Activated CD8-positive, alpha-beta T cell treated with anti-CD3 and anti-CD28 coated beads for 36 hours (primary cell): ENCODE measurements at regions not wholly inside any gene's neighbourhood (a gene's known extent, or its start where the extent isn't known, plus 50 kb on each side); places are given as distances from the start of the nearest gene placed in this dataset.
"Not testable (repeated sequence)": the region's sequence is repeated elsewhere in the genome, so short reads cannot be mapped to it uniquely, and the experiment has no call there.

ENCODE experiments used
- ATAC-seq: fragments of 200-7000 bp; cut with Tn5 transposase; one replicate; pipeline ENCODE4 v1.10.0; 2021; ENCODE audit warnings: mild to moderate bottlenecking, moderate library complexity
- CTCF ChIA-PET: fragments of 350-600 bp; sonication (Branson Sonifier 250); formaldehyde crosslinking; loops from one replicate; lab custom pipeline; 2021; ENCODE audit warnings: antibody characterized with exemption; lab: Charles Lee
- POLR2A ChIA-PET: fragments of 350-600 bp; sonication (Branson Sonifier 250); formaldehyde crosslinking; loops from one replicate; lab custom pipeline; 2021; ENCODE audit warnings: antibody characterized with exemption; lab: Charles Lee
- DNase-seq: peaks from one replicate; pipeline ENCODE4 v3.0.0-alpha.2; 2020
- H3K27ac Mint-ChIP-seq: one replicate; pipeline ENCODE4 v1.8.0; 2021; ENCODE audit warnings: mild to moderate bottlenecking, mixed read lengths
- H3K27me3 Mint-ChIP-seq: one replicate; pipeline ENCODE4 v1.8.0; 2021; ENCODE audit warnings: mixed read lengths
- H3K36me3 Mint-ChIP-seq: one replicate; pipeline ENCODE4 v1.8.0; 2021; ENCODE audit warnings: low read depth, mixed read lengths
- H3K4me1 Mint-ChIP-seq: one replicate; pipeline ENCODE4 v1.8.0; 2021; ENCODE audit warnings: low read depth, mixed read lengths
- H3K4me3 Mint-ChIP-seq: one replicate; pipeline ENCODE4 v1.8.0; 2021; ENCODE audit warnings: mild to moderate bottlenecking, moderate library complexity, mixed read lengths
- H3K9me3 Mint-ChIP-seq: one replicate; pipeline ENCODE4 v1.8.0; 2021; ENCODE audit warnings: mixed read lengths
- CTCF ChIP-seq: fragments of 200-600 bp; IDR thresholded peaks from one replicate; pipeline ENCODE4 v1.8.0; 2022; ENCODE audit warnings: antibody characterized with exemption, mild to moderate bottlenecking
- intact Hi-C: fragments of 100-400 bp; cut with micrococcal nuclease; formaldehyde crosslinking; loops from one replicate; pipeline ENCODE4 v1.10.0; 2022

GRCh38 chr1:148379697-148380096 lies 103.4 kb downstream of the PPIAL4G start:
- intact Hi-C loops, result no loop called here
- TF ChIP-seq CTCF, result no peak
- Mint-ChIP-seq H3K27me3 (no peaks in the 10 kb centered on the region), H3K4me1 (peaks cover 9% of the 10 kb centered on the region), H3K27ac (peak overlapping the region; percentile 11), H3K9me3 (no peaks in the 10 kb centered on the region), H3K4me3 (no peak overlapping the region), H3K36me3 (no peaks in the 10 kb centered on the region)
- POLR2A ChIA-PET, result interaction anchor here (2.9 kb wide), 1 partner anchor 9 kb away, joined by 13 read pairs; no protein-coding TSS in a partner anchor
- CTCF ChIA-PET, result no interaction called here
- ATAC-seq (no peak), DNase-seq (no peak)

GRCh38 chr1:148379170-148379500 lies 104.0 kb downstream of the PPIAL4G start:
- peaks cover 9% of the 10 kb centered on the region for H3K4me1 Mint-ChIP-seq
- no peaks in the 10 kb centered on the region for H3K27me3 Mint-ChIP-seq
- ATAC-seq (no peak), DNase-seq (no peak)
- H3K27ac Mint-ChIP-seq, result peak overlapping the region; percentile 11
- no peaks in the 10 kb centered on the region for H3K9me3 Mint-ChIP-seq
- no peaks in the 10 kb centered on the region for H3K36me3 Mint-ChIP-seq
- peak overlapping the region; percentile 47 for H3K4me3 Mint-ChIP-seq
- POLR2A ChIA-PET, result interaction anchor here (2.9 kb wide), 1 partner anchor 9 kb away, joined by 13 read pairs; no protein-coding TSS in a partner anchor
- intact Hi-C loops, result no loop called here
- CTCF ChIA-PET, result no interaction called here
- no peak for TF ChIP-seq CTCF

DNA sequence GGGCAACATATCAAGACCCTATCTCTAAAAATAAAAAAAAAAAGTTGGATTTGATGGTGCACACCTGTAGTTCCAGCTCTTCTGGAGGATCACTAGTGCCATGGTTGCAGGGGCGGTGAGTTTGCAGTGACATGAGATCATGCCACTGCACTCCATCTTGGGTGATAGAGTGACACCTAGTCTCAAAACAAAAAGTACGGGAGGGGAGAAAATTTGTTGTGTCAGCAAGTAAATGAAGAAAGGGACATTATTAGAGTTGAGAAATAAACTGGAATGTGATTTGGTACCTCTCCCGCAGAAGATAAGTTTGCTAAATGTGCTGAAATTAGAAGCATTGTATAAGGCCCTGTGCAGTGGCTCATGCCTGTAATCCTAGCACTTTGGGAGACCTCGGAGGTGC lies 105.1 kb downstream of the PPIAL4G start:
- ATAC-seq, intact Hi-C loops, CTCF ChIA-PET, H3K27me3 Mint-ChIP-seq, H3K36me3 Mint-ChIP-seq, H3K27ac Mint-ChIP-seq, DNase-seq, H3K4me3 Mint-ChIP-seq, H3K9me3 Mint-ChIP-seq: not testable (repeated sequence)
- peaks cover 13% of the 10 kb centered on the region for H3K4me1 Mint-ChIP-seq
- POLR2A ChIA-PET, result interaction anchor here (2.9 to 6.3 kb wide), 2 partner anchors 8 to 10 kb away, joined by 13 to 82 read pairs; no protein-coding TSS in a partner anchor

- H3K9me3 Mint-ChIP-seq, intact Hi-C loops, H3K36me3 Mint-ChIP-seq, DNase-seq, H3K27ac Mint-ChIP-seq, ATAC-seq, H3K4me3 Mint-ChIP-seq, H3K27me3 Mint-ChIP-seq: not testable (repeated sequence)
- POLR2A ChIA-PET, result interaction anchor here (6.3 kb wide), 1 partner anchor 9 kb away, joined by 82 read pairs; no protein-coding TSS in a partner anchor
- peaks cover 23% of the 10 kb centered on the region for H3K4me1 Mint-ChIP-seq
- CTCF ChIA-PET, result interaction anchor here (0.7 kb wide), 1 partner anchor 15 kb away, joined by 3 read pairs; no protein-coding TSS in a partner anchor
Observed at GRCh38 chr1:148377045-148377444, 106.1 kb downstream of the PPIAL4G start.

DNA sequence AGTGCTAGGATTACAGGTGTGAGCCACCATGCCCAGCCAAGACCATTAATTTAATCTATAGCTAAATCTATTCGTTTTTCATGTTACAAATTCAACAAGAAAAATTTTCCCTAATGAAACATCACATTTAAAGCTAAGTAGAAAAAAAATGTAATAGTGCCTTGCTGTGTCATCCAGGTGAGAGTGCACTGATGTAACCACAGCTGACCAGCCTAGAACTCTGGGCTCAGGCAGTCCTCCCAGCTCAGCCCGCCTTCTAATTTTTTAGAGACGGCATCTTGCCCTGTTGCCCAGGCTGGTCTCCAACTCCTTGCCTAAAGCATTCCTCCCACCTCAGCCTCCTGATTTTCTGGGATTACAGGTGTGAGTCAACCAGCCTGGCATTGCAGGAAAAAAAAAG lies 109.0 kb downstream of the PPIAL4G start:
- intact Hi-C loops, result no loop called here
- DNase-seq, result peak; percentile 4
- Mint-ChIP-seq H3K4me3 (peak overlapping the region; percentile 33), H3K27me3 (no peaks in the 10 kb centered on the region), H3K36me3 (no peaks in the 10 kb centered on the region), H3K4me1 (peaks cover 44% of the 10 kb centered on the region), H3K9me3 (no peaks in the 10 kb centered on the region), H3K27ac (peak overlapping the region; percentile 85)
- ATAC-seq, result no peak
- POLR2A ChIA-PET, result interaction anchor here (0.8 to 6.3 kb wide), 3 partner anchors 12 to 111 kb away, joined by 5 to 82 read pairs (median 16); no protein-coding TSS in a partner anchor
- no peak for TF ChIP-seq CTCF
- CTCF ChIA-PET, result no interaction called here

DNA sequence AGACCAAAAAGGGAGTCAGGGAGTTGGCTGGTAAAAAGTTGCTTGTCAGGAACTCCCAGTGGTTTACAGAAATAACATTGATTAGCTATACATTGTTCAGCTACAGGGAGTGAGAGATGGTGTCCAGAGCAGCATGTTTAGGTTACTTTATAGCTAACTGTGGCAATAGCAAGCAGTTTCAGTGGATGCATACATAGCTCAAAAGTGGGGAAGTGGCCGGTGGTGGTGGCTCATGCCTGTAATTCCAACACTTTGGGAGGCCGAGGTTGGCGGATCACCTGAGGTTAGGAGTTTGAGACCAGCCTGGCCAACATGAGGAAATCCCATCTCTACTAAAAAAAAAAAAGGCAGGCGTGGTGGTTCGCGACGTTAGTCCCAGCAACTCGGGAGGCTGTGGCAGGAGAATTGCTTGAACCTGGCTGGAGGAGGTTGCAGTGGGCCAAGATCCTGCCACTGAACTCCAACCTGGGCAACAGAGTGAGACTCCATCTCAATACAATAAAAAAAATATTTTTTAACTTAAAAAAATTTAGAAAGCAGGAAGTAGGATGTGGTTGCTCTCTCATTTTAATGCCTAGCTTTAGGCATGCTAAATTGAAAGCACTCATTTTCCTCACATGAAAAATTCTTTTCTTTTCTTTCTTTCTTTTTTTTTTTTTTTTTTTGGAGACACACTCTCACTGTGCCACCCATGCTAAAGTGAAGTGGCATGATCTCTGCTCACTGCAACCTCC lies 109.7 kb downstream of the PPIAL4G start:
- H3K9me3 Mint-ChIP-seq, result no peaks in the 10 kb centered on the region
- TF ChIP-seq CTCF, result no peak
- CTCF ChIA-PET, result interaction anchor here (1.4 to 1.7 kb wide), 2 partner anchors 14 to 15 kb away, joined by 6 to 9 read pairs; no protein-coding TSS in a partner anchor
- DNase-seq (peak; percentile 14), ATAC-seq (peak; percentile 19)
- peak overlapping the region; percentile 92 for H3K27ac Mint-ChIP-seq
- H3K4me1 Mint-ChIP-seq, result peaks cover 44% of the 10 kb centered on the region
- POLR2A ChIA-PET, result interaction anchor here (0.7 to 6.3 kb wide), 7 partner anchors 9 to 150 kb away, joined by 4 to 82 read pairs (median 5); no protein-coding TSS in a partner anchor
- H3K36me3 Mint-ChIP-seq, result no peaks in the 10 kb centered on the region
- H3K27me3 Mint-ChIP-seq, result no peaks in the 10 kb centered on the region
- H3K4me3 Mint-ChIP-seq, result peak overlapping the region; percentile 37
- intact Hi-C loops, result no loop called here
